H1 (cell line): ENCODE measurements at regions not wholly inside any gene's neighbourhood (a gene's known extent, or its start where the extent isn't known, plus 50 kb on each side); places are given as distances from the start of the nearest gene placed in this dataset.
"Not testable (repeated sequence)": the region's sequence is repeated elsewhere in the genome, so short reads cannot be mapped to it uniquely, and the experiment has no call there.

ENCODE experiments used
- CTCF ChIA-PET: fragments of 300-600 bp; sonication (Branson Sonifier 250); formaldehyde crosslinking; loops from one replicate; lab custom pipeline; 2021; ENCODE audit not compliant: partially characterized antibody; lab: Charles Lee
- POLR2A ChIA-PET: fragments of 300-600 bp; sonication (Branson Sonifier 250); formaldehyde crosslinking; loops from one replicate; lab custom pipeline; 2021; ENCODE audit warnings: inconsistent platforms; ENCODE audit not compliant: partially characterized antibody; lab: Charles Lee
- DNase-seq, 2 experiments: peaks; one replicate each; pipeline versions ENCODE4 v3.0.0 to v3.0.0-alpha.2; 2010 to 2022; ENCODE audit warnings: low spot score in 2 of 2, low read depth in 1 of 2, mixed read lengths in 1 of 2
- FAIRE-seq: peaks from 2 replicates; lab custom pipeline; 2011; peaks lifted over from hg19 to GRCh38; lab: Jason Lieb, UNC
- H2AFZ ChIP-seq: 2 replicates; pipeline ENCODE4 v1.8.1; 2012; ENCODE audit warnings: low read length, inconsistent platforms
- H2AK5ac ChIP-seq: 2 replicates; pipeline ENCODE4 v1.6.1; 2013; ENCODE audit warnings: low read depth, low read length
- H2BK120ac ChIP-seq: replicated peaks from 2 replicates; pipeline ENCODE3; 2013; ENCODE audit warnings: low read depth, low read length, inconsistent platforms
- H2BK12ac ChIP-seq: 2 replicates; pipeline ENCODE4 v1.6.1; 2013; ENCODE audit warnings: low read depth, low read length
- H2BK15ac ChIP-seq: 2 replicates; pipeline ENCODE4 v1.6.1; 2013; ENCODE audit warnings: low read length
- H2BK20ac ChIP-seq: 2 replicates; pipeline ENCODE4 v1.6.1; 2013; ENCODE audit warnings: low read length
- H2BK5ac ChIP-seq: 2 replicates; pipeline ENCODE4 v1.6.1; 2013; ENCODE audit warnings: low read depth, low read length
- H3K14ac ChIP-seq: 2 replicates; pipeline ENCODE4 v1.6.1; 2013; ENCODE audit warnings: inconsistent platforms; ENCODE audit not compliant: insufficient read length
- H3K18ac ChIP-seq: 2 replicates; pipeline ENCODE4 v1.6.1; 2013; ENCODE audit warnings: low read length; ENCODE audit errors: extremely low read depth
- H3K23ac ChIP-seq: 2 replicates; pipeline ENCODE4 v1.6.1; 2013; ENCODE audit warnings: inconsistent platforms; ENCODE audit not compliant: insufficient read length
- H3K23me2 ChIP-seq: 2 replicates; pipeline ENCODE4 v1.6.1; 2013; ENCODE audit warnings: low read depth, low read length
- H3K27ac ChIP-seq: 2 replicates; pipeline ENCODE4 v1.6.1; 2011; ENCODE audit warnings: low read depth, low read length, inconsistent platforms
- H3K27me3 ChIP-seq, 4 experiments: replicated peaks in 1 of 4; 1 replicate in 1 of 4; 2 replicates in 3 of 4; pipeline versions ENCODE4 v1.6.1 to v1.8.1; 2011 to 2013; ENCODE audit warnings: low read length in 3 of 4, mild to moderate bottlenecking in 3 of 4, inconsistent platforms in 2 of 4, mixed read lengths in 2 of 4, moderate library complexity in 1 of 4; ENCODE audit not compliant: control insufficient read depth in 3 of 4, insufficient read depth in 3 of 4; ENCODE audit errors: extremely low read depth in 1 of 4
- H3K36me3 ChIP-seq, 4 experiments: 2 replicates each; pipeline versions ENCODE4 v1.6.1 to v1.8.1; 2011 to 2013; ENCODE audit warnings: mild to moderate bottlenecking in 4 of 4, low read length in 3 of 4, moderate library complexity in 2 of 4, control low read depth in 1 of 4, inconsistent platforms in 1 of 4; ENCODE audit not compliant: insufficient read depth in 4 of 4, control insufficient read depth in 2 of 4
- H3K4ac ChIP-seq: replicated peaks from 2 replicates; pipeline ENCODE3; 2013; ENCODE audit warnings: low read length, low read depth, mixed read lengths, inconsistent platforms; ENCODE audit not compliant: insufficient read length
- H3K4me1 ChIP-seq, 4 experiments: replicated peaks in 1 of 4; 1 replicate in 1 of 4; 2 replicates in 3 of 4; pipeline versions ENCODE4 v1.6.1 to v1.8.1; 2011 to 2013; ENCODE audit warnings: low read length in 3 of 4, inconsistent platforms in 2 of 4, mixed read lengths in 1 of 4; ENCODE audit not compliant: insufficient read depth in 4 of 4, control insufficient read depth in 3 of 4
- H3K4me2 ChIP-seq, 2 experiments: 2 replicates each; pipeline versions ENCODE4 v1.6.1 to v1.8.1; 2011 to 2013; ENCODE audit warnings: low read depth in 2 of 2, low read length in 2 of 2, control low read depth in 1 of 2, inconsistent platforms in 1 of 2, mild to moderate bottlenecking in 1 of 2; ENCODE audit not compliant: insufficient read depth in 1 of 2
- H3K4me3 ChIP-seq, 4 experiments: fragments of 200-600, 300-600 bp in 1 of 4; sonication (generic), shearing (Covaris generic), sonication (Bioruptor Twin) in 1 of 4; 2 replicates each; pipeline versions ENCODE4 v1.5.1 to v1.8.1; 2011 to 2016; ENCODE audit warnings: low read length in 4 of 4, low read depth in 3 of 4, control low read depth in 2 of 4, inconsistent platforms in 2 of 4, mild to moderate bottlenecking in 2 of 4, mixed read lengths in 1 of 4, moderate library complexity in 1 of 4; ENCODE audit not compliant: insufficient read depth in 2 of 4; ENCODE audit errors: extremely low read depth in 1 of 4
- H3K56ac ChIP-seq: replicated peaks from 2 replicates; pipeline ENCODE3; 2013; ENCODE audit warnings: low read depth, mild to moderate bottlenecking, mixed read lengths, low read length, inconsistent platforms; ENCODE audit not compliant: insufficient read length
- H3K79me1 ChIP-seq: 2 replicates; pipeline ENCODE4 v1.6.1; 2013; ENCODE audit warnings: low read depth, low read length, control low read depth
- H3K79me2 ChIP-seq, 2 experiments: 2 replicates each; pipeline versions ENCODE4 v1.6.1 to v1.8.1; 2012 to 2013; ENCODE audit warnings: low read length in 2 of 2, mild to moderate bottlenecking in 2 of 2, inconsistent platforms in 1 of 2; ENCODE audit not compliant: insufficient read depth in 2 of 2, control insufficient read depth in 1 of 2
- H3K9ac ChIP-seq, 4 experiments: replicated peaks in 1 of 4; 1 replicate in 1 of 4; 2 replicates in 3 of 4; pipeline versions ENCODE4 v1.6.1 to v1.8.1; 2011 to 2013; ENCODE audit warnings: low read depth in 3 of 4, low read length in 3 of 4, control low read depth in 2 of 4, mild to moderate bottlenecking in 2 of 4, moderate library complexity in 2 of 4, inconsistent platforms in 1 of 4; ENCODE audit errors: extremely low read depth in 1 of 4
- H3K9me3 ChIP-seq, 2 experiments: 2 replicates each; pipeline versions ENCODE4 v1.6.1 to v1.8.1; 2012 to 2013; ENCODE audit warnings: mild to moderate bottlenecking in 2 of 2, moderate library complexity in 2 of 2, control low read depth in 1 of 2, inconsistent platforms in 1 of 2, low read depth in 1 of 2, low read length in 1 of 2, mixed read lengths in 1 of 2; ENCODE audit not compliant: insufficient read depth in 2 of 2
- H4K20me1 ChIP-seq, 2 experiments: replicated peaks in 1 of 2; 2 replicates each; pipeline versions ENCODE3 to v1.8.1; 2011 to 2013; ENCODE audit warnings: inconsistent platforms in 2 of 2, low read length in 2 of 2, mild to moderate bottlenecking in 1 of 2; ENCODE audit not compliant: insufficient read depth in 2 of 2, control insufficient read depth in 1 of 2
- H4K5ac ChIP-seq: 2 replicates; pipeline ENCODE4 v1.6.1; 2013; ENCODE audit warnings: low read length, low read depth, mixed read lengths, inconsistent platforms; ENCODE audit not compliant: insufficient read length
- H4K8ac ChIP-seq: 2 replicates; pipeline ENCODE4 v1.8.0; 2013; ENCODE audit warnings: mild to moderate bottlenecking, moderate library complexity, low read length, inconsistent platforms; ENCODE audit not compliant: insufficient read depth; ENCODE audit errors: extremely low read depth
- H4K91ac ChIP-seq: replicated peaks from 2 replicates; pipeline ENCODE3; 2013; ENCODE audit warnings: low read length, mixed read lengths, inconsistent platforms; ENCODE audit not compliant: insufficient read length
- WGBS, 2 experiments: shearing (Covaris generic) in 1 of 2; methylation state at CpG; one replicate each; pipeline versions ENCODE4 v1.1.6 to v1.1.7; 2013 to 2015; ENCODE audit warnings: low lambda C conversion rate in 2 of 2, mixed read lengths in 2 of 2, inconsistent platforms in 1 of 2, low coverage in 1 of 2, missing lambda C conversion rate in 1 of 2; ENCODE audit not compliant: insufficient replicate concordance in 2 of 2, insufficient coverage in 1 of 2, insufficient read length in 1 of 2; ENCODE audit errors: extremely low coverage in 1 of 2, missing lambda C conversion rate in 1 of 2; 5-methylcytosine and 5-hydroxymethylcytosine counted together

GRCh38 chr7:55722874-55723620 lies 139.5 kb downstream of the SEPTIN14 start:
- H3K36me3 ChIP-seq, H3K14ac ChIP-seq, H3K4ac ChIP-seq, H3K9me3 ChIP-seq, POLR2A ChIA-PET, H3K23me2 ChIP-seq, H3K27ac ChIP-seq, H3K56ac ChIP-seq, H3K9ac ChIP-seq, H3K79me2 ChIP-seq, H3K4me2 ChIP-seq, H2BK5ac ChIP-seq, H3K23ac ChIP-seq, H4K5ac ChIP-seq, H3K27me3 ChIP-seq, DNase-seq, H3K4me1 ChIP-seq, H2BK120ac ChIP-seq, H4K20me1 ChIP-seq, H2AK5ac ChIP-seq, H4K8ac ChIP-seq, H3K79me1 ChIP-seq, H4K91ac ChIP-seq, H3K18ac ChIP-seq, H2AFZ ChIP-seq, H2BK15ac ChIP-seq, H3K4me3 ChIP-seq, H2BK12ac ChIP-seq, H2BK20ac ChIP-seq: not testable (repeated sequence)
- 55% methylated on average over 2 of the region's 7 CpGs; no CpG with 5 or more reads in 1 of the 2 experiments for whole genome bisulfite sequencing, 2 experiments
- FAIRE-seq: peak; percentile 81
- CTCF ChIA-PET: interaction anchor here (1.1 to 2.6 kb wide), 3 partner anchors 79 to 352 kb away, joined by 3 to 14 read pairs (median 3); no protein-coding TSS in a partner anchor

GRCh38 chr7:55721004-55721403 lies 141.5 kb downstream of the SEPTIN14 start:
- H3K4me1 ChIP-seq, H4K91ac ChIP-seq, H2BK120ac ChIP-seq, H3K9me3 ChIP-seq, H2BK20ac ChIP-seq, H2BK12ac ChIP-seq, H3K4me3 ChIP-seq, H2BK5ac ChIP-seq, H4K20me1 ChIP-seq, H3K4ac ChIP-seq, H3K36me3 ChIP-seq, H3K18ac ChIP-seq, H2AK5ac ChIP-seq, H3K27me3 ChIP-seq, H3K14ac ChIP-seq, H2AFZ ChIP-seq, H3K4me2 ChIP-seq, DNase-seq, POLR2A ChIA-PET, H3K23ac ChIP-seq, H2BK15ac ChIP-seq, H4K8ac ChIP-seq, H3K56ac ChIP-seq, FAIRE-seq, H3K9ac ChIP-seq, H3K27ac ChIP-seq, H4K5ac ChIP-seq, H3K23me2 ChIP-seq, H3K79me1 ChIP-seq, CTCF ChIA-PET, H3K79me2 ChIP-seq: not testable (repeated sequence)
- WGBS, 2 experiments: no CpG with 5 or more reads among the region's 1 CpG
